AG09319 (cell line): ENCODE measurements at regions not wholly inside any gene's neighbourhood (a gene's known extent, or its start where the extent isn't known, plus 50 kb on each side); places are given as distances from the start of the nearest gene placed in this dataset.

Source experiments
- DNase-seq: peaks from one replicate; pipeline ENCODE4 v3.0.0-alpha.2; 2010; ENCODE audit warnings: low read depth; ENCODE audit errors: extremely low read depth
- CTCF ChIP-seq: IDR thresholded peaks from 2 replicates; pipeline ENCODE4 v1.5.1; 2011; ENCODE audit warnings: low read depth, mild to moderate bottlenecking, inconsistent platforms, low read length, moderate library complexity

GRCh38 chr7:27423290-27423689, 180.7 kb downstream of the EVX1 start:
- no peak for TF ChIP-seq CTCF
- no peak for DNase-seq

GRCh38 chr7:27423821-27424220, 181.2 kb downstream of the EVX1 start:
- DNase-seq = no peak
- TF ChIP-seq CTCF = no peak

- TF ChIP-seq CTCF = no peak
- DNase-seq = no peak
These were observed 181.6 kb downstream of the EVX1 start for GRCh38 chr7:27424231-27424630.

- no peak for DNase-seq
- TF ChIP-seq CTCF = no peak
These were observed 182.1 kb downstream of the EVX1 start for GRCh38 chr7:27424749-27425148.

- DNase-seq = no peak
- TF ChIP-seq CTCF = no peak
These were observed 184.8 kb downstream of the EVX1 start for GRCh38 chr7:27427416-27427815.

- no peak for DNase-seq
- TF ChIP-seq CTCF = no peak
These were observed 187.5 kb downstream of the EVX1 start for GRCh38 chr7:27430105-27430504.

GRCh38 chr7:27431465-27431864, 188.9 kb downstream of the EVX1 start:
- DNase-seq = no peak
- TF ChIP-seq CTCF = no peak
